ENCODE measurements at regions not wholly inside any gene's neighbourhood (a gene's known extent, or its start where the extent isn't known, plus 50 kb on each side); places are given as distances from the start of the nearest gene placed in this dataset.

DNA sequence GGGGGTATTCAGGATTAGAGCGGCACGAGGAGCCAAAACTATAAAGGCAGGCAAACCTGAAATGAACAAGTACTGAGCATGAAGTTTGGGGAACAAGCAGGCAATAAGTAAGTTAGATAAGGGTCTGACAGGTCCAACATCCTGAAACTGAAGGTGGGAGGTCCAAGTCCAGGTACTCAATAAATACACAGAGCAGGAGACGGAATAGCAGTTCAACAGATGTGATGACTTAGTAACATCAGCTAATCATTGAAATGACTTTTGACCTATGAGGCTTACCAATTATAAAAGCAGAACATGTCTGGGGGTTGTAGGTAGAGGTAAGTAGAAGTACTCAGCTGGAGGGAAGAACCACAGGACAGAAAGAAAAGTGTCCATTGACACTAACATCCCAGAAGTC lies 132.8 kb upstream of the PDZRN3 start:
- TF ChIP-seq, protein P1, sequence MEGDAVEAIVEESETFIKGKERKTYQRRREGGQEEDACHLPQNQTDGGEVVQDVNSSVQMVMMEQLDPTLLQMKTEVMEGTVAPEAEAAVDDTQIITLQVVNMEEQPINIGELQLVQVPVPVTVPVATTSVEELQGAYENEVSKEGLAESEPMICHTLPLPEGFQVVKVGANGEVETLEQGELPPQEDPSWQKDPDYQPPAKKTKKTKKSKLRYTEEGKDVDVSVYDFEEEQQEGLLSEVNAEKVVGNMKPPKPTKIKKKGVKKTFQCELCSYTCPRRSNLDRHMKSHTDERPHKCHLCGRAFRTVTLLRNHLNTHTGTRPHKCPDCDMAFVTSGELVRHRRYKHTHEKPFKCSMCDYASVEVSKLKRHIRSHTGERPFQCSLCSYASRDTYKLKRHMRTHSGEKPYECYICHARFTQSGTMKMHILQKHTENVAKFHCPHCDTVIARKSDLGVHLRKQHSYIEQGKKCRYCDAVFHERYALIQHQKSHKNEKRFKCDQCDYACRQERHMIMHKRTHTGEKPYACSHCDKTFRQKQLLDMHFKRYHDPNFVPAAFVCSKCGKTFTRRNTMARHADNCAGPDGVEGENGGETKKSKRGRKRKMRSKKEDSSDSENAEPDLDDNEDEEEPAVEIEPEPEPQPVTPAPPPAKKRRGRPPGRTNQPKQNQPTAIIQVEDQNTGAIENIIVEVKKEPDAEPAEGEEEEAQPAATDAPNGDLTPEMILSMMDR (IDR thresholded peaks at IDR 0.05; ENCODE audit: insufficient read depth, low read depth, low read length, missing control alignments), result no peak
- DNase-seq (ENCODE audit: low read depth), result no peak
- no peak overlapping the region for H3K4me3 ChIP-seq (ENCODE audit: low read length)

DNA sequence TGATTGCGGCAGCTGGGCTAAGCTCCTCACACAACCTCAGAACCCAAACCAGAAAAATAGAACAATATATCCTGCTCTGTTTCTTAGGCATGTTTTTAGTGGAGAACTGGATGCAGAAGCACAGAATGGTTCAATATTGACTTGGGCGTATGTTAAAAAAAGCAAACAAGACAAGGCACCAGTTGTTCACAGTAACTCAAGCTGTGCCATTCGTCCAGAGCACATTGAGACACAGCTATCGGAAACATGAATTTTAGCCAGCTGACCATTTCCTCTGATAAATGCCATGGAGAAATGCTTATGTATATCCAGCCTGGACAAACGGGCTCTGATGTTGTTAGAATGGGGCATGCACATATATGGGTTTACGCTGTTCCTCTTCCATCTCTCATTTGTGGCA lies 129.2 kb upstream of the PDZRN3 start:
- TF ChIP-seq, protein P1 (IDR thresholded peaks at IDR 0.05; ENCODE audit: insufficient read depth, low read depth, low read length, missing control alignments), result no peak
- no peak overlapping the region for H3K4me3 ChIP-seq (ENCODE audit: low read length)
- DNase-seq (ENCODE audit: low read depth), result no peak

DNA sequence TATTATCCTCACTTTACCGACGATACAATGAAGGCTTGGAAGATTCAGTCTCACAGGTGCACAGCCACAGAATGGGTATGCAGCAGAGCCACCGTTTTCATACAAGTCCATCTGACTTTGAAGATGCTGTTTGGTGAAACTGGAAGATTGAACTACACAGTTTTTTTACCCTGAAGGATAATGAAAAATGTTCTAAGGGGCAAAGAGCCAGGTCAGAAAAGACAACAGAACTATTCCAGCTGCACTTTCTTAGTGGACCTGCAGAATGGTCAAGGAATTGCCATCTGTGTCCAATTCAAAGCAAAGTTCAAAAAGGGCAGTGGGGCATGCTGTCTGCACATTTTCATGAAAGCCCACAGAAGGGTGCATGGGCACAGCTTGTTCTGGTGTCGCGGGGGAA lies 127.6 kb upstream of the PDZRN3 start:
- no peak overlapping the region for H3K4me3 ChIP-seq (ENCODE audit: low read length)
- TF ChIP-seq, protein P1 (IDR thresholded peaks at IDR 0.05; ENCODE audit: insufficient read depth, low read depth, low read length, missing control alignments), result no peak
- no peak for DNase-seq (ENCODE audit: low read depth)

DNA sequence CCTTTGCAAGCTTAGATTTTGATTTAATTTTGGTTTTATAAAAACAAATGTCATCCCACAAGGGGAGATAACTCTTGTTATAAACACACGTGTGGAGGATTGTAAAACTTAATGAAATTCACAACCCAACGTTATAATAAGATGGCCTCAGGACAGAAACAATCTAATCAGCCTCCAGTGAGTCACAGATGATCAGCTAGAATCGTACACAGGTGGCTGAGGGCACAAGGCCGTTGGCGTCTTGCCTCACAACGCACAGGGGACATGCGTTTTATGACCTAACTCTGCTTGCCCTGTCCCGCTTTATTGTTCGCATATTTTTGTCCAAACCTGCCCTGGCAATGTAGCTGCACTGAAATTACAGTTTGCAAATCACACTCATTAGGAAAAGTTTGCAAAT lies 121.9 kb upstream of the PDZRN3 start:
- no peak overlapping the region for H3K4me3 ChIP-seq (ENCODE audit: low read length)
- TF ChIP-seq, protein P1 (IDR thresholded peaks at IDR 0.05; ENCODE audit: insufficient read depth, low read depth, low read length, missing control alignments), result no peak
- peak; percentile 82 for DNase-seq (ENCODE audit: low read depth)

DNA sequence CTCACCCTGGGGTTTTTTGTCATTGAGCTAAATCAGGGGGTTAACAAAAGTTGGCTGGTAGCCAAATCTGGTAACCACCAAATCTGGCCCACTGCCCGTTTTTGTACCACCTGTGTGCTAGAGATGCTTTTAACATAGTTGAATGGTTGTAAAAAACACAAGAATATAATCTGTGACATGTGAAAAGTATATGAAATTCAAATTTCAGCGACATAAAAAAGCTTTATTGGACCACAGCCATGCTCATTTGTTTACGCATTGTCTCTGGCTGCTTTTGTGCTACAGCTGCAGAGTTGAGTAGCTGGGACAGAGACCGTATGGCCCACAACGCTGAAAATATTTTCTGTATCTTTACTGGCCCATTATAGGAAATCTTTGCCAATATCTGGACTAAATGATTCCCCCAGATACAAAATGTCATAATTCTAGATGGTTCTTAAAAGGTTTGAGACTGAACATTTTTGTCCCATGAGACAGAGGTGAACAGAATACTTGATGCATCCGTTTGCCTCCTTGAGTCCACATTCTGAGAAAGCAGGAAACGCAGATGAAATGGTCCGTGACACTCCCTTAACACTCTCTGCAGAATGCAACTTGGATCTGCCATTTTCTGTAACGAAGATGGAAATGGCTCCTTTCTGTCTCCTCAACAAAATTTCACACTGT lies 120.9 kb upstream of the PDZRN3 start:
- H3K4me3 ChIP-seq (ENCODE audit: low read length), result no peak overlapping the region
- DNase-seq (ENCODE audit: low read depth), result no peak
- TF ChIP-seq, protein P1 (IDR thresholded peaks at IDR 0.05; ENCODE audit: insufficient read depth, low read depth, low read length, missing control alignments), result no peak

DNA sequence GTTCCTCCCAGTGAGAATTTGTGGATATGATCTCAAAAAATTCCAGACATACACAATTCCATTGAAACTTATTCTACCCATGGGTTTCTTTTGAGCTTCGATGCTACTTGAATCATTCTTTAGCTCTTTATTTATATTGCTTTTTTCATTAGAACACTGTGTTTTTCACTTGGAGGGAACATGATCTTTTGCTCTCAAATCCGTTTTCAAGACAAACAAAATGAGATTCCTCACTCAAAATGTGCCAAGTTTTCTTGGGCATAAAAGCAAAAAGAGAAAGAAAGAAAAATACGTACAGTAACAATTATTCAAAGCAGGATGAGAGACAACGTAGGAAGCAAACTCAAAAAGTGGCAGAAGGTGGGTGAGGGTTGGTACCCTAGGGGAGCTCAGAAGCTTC lies 118.8 kb upstream of the PDZRN3 start:
- DNase-seq (ENCODE audit: low read depth), result no peak
- TF ChIP-seq, protein P1 (IDR thresholded peaks at IDR 0.05; ENCODE audit: insufficient read depth, low read depth, low read length, missing control alignments), result no peak
- H3K4me3 ChIP-seq (ENCODE audit: low read length), result no peak overlapping the region

DNA sequence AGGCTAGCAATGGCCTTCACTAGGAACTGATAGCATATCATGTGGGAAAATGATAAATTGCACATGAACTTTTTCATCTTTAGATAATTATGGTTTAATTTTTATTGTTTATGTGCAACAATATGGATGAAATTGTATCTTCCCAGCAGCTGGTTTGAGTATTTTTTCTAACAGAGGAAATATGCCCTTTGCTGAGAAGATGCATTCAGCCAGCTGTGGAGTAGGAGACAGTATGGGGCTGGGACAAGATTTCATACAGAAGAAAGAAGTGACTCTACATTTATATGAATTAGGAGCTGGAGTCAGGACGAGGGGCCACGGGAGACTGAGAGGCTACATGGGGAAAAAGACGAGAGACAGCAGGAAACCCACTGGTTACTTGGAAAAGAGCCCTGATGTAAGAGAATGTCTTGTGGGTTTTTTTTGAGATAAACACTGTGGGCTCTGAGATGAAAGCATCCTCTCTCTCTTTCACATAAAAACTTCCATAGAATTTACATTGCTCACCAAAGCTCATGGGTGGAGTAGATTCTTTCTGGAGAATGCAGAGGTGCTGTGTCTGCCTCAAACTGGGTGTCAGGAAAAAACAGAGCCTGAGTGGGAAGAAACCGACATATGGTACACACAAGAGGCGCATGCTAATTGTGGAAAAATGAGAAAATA lies 115.2 kb upstream of the PDZRN3 start:
- H3K4me3 ChIP-seq (ENCODE audit: low read length), result no peak overlapping the region
- DNase-seq (ENCODE audit: low read depth), result no peak
- TF ChIP-seq, protein P1 (IDR thresholded peaks at IDR 0.05; ENCODE audit: insufficient read depth, low read depth, low read length, missing control alignments), result no peak
